Astrocyte of the spinal cord (primary cell): ENCODE measurements at regions not wholly inside any gene's neighbourhood (a gene's known extent, or its start where the extent isn't known, plus 50 kb on each side); places are given as distances from the start of the nearest gene placed in this dataset.

Experiments used
- DNase-seq: peaks from one replicate; pipeline ENCODE4 v3.0.0; 2011; ENCODE audit warnings: low read depth, low spot score
- H3K4me3 ChIP-seq: 2 replicates; pipeline ENCODE4 v1.5.1; 2011; ENCODE audit warnings: low read depth, mild to moderate bottlenecking, low read length, moderate library complexity
- in situ Hi-C: cut with HindIII; loops from 2 replicates; pipeline ENCODE4 v1.10.0; 2017; ENCODE audit warnings: low sequenced_read_pairs
- TF ChIP-seq, protein P1 (sequence below): IDR thresholded peaks from 2 replicates; pipeline ENCODE4 v1.5.1; 2012; ENCODE audit warnings: low read depth, mild to moderate bottlenecking, low read length, inconsistent platforms

DNA sequence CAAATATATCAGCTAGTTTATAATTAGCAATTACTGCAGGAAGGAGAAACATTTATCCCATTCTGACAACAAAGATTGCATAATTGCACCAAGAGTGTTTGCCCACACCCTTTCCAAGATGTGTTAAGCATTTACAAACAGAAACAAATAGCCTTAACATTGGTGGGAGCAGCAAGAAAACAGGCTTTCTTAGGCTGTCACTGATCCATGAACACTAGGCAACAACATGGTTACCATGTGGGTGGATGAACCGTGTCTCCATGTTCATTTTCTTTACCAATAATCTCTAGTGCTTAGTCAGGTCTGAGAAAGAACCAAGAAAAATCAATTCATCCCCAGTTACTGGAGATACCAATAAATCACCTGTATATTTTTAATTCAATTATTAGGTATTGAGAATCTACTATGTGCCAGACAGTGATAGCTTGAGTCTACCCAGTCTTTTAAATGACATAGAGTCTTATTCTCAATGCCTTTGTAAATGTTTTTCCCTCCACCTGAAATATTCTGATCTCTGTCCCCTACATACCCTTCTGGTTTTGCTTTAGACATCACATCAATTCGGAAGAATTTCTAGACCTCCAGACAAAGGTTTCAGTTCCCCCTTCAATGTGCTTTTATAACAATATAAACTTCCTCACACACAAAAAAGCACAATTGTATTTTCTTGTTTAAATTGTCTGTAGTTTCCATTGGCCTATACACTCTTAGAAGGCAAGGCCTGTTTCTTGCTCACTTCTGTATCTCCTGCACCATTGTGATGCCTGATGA lies 286.6 kb downstream of the PPP1R2C start:
- TF ChIP-seq, protein P1, sequence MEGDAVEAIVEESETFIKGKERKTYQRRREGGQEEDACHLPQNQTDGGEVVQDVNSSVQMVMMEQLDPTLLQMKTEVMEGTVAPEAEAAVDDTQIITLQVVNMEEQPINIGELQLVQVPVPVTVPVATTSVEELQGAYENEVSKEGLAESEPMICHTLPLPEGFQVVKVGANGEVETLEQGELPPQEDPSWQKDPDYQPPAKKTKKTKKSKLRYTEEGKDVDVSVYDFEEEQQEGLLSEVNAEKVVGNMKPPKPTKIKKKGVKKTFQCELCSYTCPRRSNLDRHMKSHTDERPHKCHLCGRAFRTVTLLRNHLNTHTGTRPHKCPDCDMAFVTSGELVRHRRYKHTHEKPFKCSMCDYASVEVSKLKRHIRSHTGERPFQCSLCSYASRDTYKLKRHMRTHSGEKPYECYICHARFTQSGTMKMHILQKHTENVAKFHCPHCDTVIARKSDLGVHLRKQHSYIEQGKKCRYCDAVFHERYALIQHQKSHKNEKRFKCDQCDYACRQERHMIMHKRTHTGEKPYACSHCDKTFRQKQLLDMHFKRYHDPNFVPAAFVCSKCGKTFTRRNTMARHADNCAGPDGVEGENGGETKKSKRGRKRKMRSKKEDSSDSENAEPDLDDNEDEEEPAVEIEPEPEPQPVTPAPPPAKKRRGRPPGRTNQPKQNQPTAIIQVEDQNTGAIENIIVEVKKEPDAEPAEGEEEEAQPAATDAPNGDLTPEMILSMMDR, result no peak
- no peak for DNase-seq
- in situ Hi-C loops, result no loop called here
- no peak overlapping the region for H3K4me3 ChIP-seq

DNA sequence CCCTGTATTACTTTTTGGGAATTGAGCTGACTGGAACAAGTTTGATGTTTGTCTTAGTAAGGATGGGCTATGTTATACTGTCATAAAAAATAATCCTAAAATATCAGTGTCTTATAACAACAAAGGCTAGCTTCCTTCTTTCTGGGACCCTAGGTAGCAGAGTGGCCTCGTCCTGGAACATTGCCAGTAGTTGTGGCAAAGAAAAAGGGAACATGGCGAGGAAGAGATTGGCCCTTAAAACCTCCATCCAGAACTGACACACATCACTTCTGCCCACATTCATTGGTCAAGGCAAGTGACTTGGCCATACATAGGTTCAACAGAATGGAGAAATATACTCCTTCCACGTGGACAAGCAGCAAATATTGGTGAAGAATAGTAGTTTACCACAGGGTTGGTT lies 287.9 kb downstream of the PPP1R2C start:
- H3K4me3 ChIP-seq, result no peak overlapping the region
- DNase-seq, result no peak
- TF ChIP-seq, protein P1, result no peak
- in situ Hi-C loops, result no loop called here

DNA sequence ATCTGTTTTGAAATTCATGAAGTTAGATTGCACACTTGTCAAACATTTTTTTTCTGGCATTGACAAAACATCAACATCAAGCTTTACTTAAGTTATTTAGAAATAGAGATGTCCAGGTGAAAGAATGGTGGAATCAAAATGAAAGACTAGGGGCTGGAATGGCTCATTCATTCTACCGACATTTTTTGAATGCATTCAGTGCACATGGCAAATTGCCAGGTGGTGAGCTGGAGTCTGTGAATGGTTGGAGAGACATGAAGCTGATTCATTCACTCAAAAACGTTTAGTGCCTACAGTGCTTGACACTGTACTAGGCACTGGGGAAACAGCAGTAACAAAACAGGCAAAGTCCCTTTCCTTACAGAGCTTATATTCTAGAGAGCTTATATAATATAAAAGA lies 292.4 kb downstream of the PPP1R2C start:
- DNase-seq, result peak; percentile 1
- TF ChIP-seq, protein P1, result no peak
- in situ Hi-C loops, result no loop called here
- no peak overlapping the region for H3K4me3 ChIP-seq

DNA sequence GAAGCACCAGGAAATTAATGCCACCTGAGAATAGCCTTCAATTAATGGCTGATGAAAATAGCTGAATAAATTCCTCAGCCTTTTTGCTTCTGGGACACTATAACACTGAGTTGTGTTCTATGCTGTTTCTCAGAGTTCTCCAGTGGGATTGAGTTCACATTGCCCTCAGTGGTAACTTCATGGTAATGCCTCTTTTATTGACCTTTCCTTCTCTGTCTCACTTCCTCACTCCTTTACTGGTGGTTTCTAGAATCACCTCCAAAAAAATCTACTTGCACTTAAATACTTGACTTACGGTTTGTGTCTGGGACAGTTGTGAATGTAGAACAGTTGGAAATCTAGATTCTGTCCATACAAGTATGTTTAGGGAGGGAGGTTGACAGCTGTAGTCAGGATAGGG lies 293.7 kb downstream of the PPP1R2C start:
- in situ Hi-C loops, result no loop called here
- DNase-seq, result no peak
- H3K4me3 ChIP-seq, result no peak overlapping the region
- TF ChIP-seq, protein P1, result no peak

DNA sequence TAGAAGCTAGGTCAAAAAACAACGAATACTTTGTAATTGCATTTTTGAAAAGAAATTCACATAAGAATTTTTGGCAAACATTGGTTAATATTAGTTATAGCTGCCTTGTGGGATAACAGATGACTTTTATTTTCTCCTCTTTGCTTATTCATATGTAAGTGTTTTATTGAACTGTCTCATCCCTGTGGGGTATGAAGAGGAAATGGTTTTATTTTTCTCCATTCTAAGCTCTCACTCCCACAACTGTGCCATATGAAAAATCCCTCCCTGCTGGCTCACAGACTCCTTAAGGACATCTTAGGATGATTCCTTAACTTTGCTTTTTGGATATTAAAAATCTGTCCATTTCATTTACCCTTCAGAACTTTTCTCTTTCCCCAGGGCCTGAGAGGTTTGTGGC lies 300.6 kb downstream of the PPP1R2C start:
- H3K4me3 ChIP-seq, result no peak overlapping the region
- DNase-seq, result no peak
- in situ Hi-C loops, result no loop called here
- TF ChIP-seq, protein P1, result no peak

DNA sequence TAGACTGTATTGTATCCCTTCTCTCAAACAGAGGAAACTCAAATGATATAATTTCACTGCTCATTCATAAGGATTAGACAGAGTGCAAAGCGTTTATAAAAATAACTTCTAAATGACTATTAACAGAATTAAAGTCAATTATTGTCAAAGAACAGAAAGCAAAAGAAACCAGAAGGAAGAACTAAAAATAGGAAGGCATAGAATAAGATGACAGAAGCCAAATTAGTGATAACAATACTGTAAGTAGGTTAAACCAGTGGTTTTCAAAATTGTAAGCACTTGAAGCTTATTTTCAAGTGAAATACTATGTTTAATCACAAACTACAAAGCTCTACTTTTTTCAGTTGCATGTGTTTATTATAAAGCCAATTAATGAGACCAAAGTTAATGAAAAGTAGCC lies 305.2 kb downstream of the PPP1R2C start:
- TF ChIP-seq, protein P1, result no peak
- no peak for DNase-seq
- H3K4me3 ChIP-seq, result no peak overlapping the region
- in situ Hi-C loops, result no loop called here
